Endothelial cell of umbilical vein (primary cell): ENCODE measurements at regions not wholly inside any gene's neighbourhood (a gene's known extent, or its start where the extent isn't known, plus 50 kb on each side); places are given as distances from the start of the nearest gene placed in this dataset.

ENCODE experiments used
- EZH2 ChIP-seq: IDR thresholded peaks from 2 replicates; pipeline ENCODE4 v1.6.1; 2012; ENCODE audit warnings: borderline replicate concordance, low read depth, mild to moderate bottlenecking, moderate library complexity, low read length, inconsistent platforms; ENCODE audit not compliant: severe bottlenecking
- TF ChIP-seq, protein P1 (sequence below), 2 donors: IDR thresholded peaks; 1 replicate in 1 of 2; 2 replicates in 1 of 2; pipeline ENCODE4 v1.5.1; 2011; ENCODE audit warnings: low read length in 2 of 2, mild to moderate bottlenecking in 2 of 2, moderate library complexity in 2 of 2, control low read depth in 1 of 2, inconsistent platforms in 1 of 2, low read depth in 1 of 2; ENCODE audit not compliant: insufficient read depth in 1 of 2; ENCODE audit errors: extremely low read depth in 1 of 2

DNA sequence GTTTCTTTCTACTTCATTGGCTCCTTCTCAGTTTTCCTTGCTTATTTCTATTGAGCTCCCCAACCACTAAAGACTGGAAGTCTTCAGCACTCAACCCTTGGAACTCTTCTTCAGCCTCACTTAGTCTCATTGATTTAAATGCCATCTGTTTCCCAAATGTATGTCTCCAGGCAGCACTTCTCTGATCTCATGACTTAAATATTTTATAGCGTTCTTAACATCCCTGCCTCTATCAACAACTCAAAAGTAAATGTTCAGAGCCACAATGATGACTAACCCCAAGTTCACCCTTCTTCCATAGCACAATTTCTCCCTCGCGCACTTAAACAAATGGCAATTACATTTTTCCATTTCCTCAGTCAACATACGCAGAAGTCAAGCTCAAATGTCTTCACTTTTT, 1393.3 kb downstream of the ARAP2 start:
- TF ChIP-seq EZH2, result no peak
- TF ChIP-seq, protein P1, sequence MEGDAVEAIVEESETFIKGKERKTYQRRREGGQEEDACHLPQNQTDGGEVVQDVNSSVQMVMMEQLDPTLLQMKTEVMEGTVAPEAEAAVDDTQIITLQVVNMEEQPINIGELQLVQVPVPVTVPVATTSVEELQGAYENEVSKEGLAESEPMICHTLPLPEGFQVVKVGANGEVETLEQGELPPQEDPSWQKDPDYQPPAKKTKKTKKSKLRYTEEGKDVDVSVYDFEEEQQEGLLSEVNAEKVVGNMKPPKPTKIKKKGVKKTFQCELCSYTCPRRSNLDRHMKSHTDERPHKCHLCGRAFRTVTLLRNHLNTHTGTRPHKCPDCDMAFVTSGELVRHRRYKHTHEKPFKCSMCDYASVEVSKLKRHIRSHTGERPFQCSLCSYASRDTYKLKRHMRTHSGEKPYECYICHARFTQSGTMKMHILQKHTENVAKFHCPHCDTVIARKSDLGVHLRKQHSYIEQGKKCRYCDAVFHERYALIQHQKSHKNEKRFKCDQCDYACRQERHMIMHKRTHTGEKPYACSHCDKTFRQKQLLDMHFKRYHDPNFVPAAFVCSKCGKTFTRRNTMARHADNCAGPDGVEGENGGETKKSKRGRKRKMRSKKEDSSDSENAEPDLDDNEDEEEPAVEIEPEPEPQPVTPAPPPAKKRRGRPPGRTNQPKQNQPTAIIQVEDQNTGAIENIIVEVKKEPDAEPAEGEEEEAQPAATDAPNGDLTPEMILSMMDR (IDR thresholded peaks at IDR 0.05; ENCODE audit: extremely low read depth in 1 of 2, insufficient read depth in 1 of 2, low read depth in 1 of 2, low read length in 2 of 2), result no peak
